Stimulated activated CD4-positive, alpha-beta T cell treated with anti-CD3 and anti-CD28 coated beads, Interleukin-12 subunit alpha, Interleukin-12 subunit beta, amount 100 ng/mL, for 24 hours (primary cell): ENCODE measurements at regions not wholly inside any gene's neighbourhood (a gene's known extent, or its start where the extent isn't known, plus 50 kb on each side); places are given as distances from the start of the nearest gene placed in this dataset.
"Not testable (repeated sequence)": the region's sequence is repeated elsewhere in the genome, so short reads cannot be mapped to it uniquely, and the experiment has no call there.

Source experiments
- DNase-seq, 2 experiments: peaks; one replicate each; pipeline ENCODE4 v3.0.0-alpha.2; 2020; ENCODE audit warnings: low read depth in 2 of 2

DNA sequence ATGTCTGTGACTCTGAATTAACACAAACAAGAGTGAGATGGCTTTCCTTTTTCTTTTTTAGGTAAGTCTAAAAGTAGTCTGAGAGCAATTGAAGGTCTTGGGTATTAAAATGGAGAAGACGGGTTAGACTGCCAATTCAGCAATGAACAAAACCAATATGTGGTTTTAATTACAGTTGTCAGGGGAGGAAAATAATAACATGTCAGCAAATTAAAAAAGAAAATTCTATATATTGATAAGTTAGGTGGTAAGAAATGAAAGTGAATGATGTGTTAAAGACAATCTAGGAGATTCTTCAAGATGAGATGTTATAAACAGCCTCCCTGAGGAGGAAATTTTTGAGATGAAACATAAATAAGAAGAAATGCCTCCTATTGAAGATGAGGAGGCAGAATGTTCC, 150.6 kb upstream of the HSF2 start:
- no peak for DNase-seq

DNA sequence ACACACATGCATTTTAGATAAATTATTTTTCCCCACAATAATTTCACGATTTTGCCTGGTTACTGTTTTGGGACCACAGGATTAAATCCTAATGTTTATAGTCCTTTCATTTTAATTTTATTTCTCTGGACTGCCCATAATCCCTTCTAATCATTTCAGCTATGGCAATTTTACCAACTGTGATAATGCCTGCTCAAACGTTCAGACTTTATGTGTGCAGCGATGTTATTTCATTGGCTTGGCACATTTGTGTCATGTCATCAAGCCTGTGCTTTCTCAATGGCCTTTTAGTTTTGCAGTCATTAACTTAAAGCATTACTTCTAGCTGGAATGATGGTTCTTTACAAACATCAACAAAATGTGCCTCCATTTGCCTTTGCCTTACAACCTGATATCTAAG, 140.6 kb upstream of the HSF2 start:
- DNase-seq, result no peak

DNA sequence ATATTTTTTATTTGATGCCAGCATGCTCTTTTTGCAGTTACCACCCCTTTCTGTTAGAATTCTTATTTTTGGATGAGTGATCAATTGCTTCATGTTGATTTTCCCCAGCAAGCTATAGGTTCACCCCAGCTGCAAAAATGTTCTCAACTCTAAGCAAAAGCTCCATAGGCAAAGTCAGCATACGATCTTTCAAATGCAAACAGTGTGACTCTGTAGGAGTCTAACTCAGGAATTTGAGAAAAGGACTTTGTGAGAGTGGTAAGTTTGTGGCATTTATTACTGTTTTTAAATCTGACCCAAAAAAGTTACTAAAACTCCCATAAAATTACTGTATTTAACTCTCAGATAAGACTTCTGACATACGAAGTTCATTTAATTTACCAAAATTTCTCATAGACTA, 134.9 kb upstream of the HSF2 start:
- no peak for DNase-seq

DNA sequence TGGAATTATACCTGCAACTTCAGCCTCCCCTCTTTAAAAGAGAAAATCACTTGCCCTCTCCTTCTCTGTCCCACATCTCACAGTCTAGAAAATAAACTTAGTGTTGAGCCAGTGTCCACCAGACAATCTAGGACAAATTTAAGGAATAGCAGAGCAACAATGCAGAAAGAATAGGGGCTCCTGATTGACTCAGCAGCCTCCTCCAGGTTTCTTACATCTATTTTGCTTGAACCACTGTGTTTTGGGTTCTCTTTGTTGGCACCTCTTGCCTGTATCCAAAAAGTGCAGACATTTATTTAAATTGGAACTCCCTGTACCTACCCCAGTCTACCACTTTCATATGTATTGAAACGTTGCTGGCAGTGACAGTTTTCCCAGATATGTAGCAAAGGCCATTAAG, 133.7 kb upstream of the HSF2 start:
- no peak for DNase-seq

DNA sequence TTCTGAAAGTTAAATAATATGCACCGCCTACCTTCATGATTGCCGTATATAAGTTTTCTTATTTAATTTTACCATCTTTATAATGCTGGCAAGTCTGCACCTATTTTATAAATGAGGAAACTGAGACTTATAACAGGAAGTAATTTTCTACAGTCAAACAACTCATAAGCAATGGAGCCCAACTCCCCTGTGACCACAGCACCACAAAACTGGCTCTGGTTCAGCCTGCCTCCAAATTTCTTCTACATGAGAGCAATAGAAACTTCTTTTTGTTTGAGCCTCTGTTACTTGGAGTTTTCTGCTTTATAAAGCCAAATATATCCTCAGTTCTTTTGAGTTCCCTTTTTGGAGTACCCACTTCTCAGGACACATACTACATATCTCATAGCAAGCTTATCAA, 131.1 kb upstream of the HSF2 start:
- no peak for DNase-seq

DNA sequence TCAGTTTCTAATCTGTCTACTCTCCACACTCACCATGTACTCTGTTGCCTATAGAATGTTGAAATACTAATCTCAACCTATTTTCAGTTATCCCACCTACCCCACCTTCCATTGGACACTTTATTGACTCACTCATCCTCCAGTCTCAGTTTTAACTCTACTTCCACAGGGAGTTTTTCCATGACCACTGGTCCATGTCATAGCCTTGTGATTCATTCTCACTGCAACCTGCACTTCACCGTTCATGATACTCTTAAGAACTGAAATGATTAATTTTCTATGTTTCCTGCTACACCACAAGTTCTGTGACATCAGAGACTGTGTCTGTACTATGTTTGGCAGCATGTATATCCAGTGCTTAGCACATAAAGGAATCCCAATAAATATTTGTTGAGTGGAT, 122.8 kb upstream of the HSF2 start:
- DNase-seq, result no peak

DNA sequence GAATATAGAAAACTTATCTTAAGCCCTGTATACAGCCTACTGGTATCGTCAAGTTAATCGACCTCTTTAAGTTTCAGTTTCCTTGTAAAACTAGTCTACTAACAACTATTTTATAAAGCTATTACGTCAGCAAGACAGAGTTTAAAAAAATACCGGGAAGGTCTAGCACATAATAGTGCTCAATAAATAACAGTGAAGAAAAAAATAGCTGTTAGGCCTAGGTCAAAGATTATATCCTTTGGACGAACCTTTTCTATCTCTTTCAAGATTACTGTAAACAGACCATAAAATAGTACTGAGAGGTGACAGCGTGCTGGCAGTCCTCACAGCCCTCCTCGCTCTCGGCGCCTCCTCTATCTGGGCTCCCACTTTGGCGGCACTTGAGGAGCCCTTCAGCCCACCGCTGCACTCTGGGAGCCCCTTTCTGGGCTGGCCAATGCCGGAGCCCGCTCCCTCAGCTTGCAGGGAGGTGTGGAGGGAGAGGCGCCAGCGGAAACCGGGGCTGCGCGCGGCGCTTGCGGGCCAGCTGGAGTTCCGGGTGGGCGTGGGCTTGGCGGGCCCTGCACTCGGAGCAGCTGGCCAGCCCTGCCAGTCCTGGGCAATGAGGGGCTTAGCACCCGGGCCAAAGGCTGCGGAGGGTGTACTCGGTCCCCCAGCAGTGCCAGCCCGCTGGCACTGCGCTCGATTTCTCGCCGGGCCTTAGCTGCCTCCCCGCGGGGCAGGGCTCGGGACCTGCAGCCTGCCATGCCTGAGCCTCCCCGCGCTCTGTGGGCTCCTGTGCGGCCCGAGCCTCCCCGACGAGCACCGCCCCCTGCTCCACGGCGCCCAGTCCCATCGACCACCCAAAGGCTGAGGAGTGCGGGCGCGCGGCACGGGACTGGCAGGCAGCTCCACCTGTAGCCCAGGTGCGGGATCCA, 119.1 kb upstream of the HSF2 start:
- DNase-seq, result not testable (repeated sequence)

DNA sequence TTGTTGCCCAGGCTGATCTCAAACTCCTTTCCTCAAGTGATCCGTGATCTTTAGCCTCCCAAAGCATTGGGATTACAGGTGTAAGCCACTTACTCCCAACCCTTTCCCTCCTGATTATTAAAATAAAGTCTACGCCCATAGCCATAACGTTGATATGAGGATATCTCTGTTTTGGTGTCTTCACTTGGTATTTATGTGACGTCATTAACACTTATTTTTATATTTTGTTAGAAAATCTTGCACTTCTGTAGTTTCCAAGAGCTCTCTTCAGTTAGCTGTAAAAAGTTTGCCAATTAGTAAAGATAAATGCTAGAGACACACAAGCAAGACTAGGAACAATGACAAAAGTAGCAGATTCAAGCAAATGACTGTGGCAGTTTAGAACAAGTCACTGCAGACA, 115.6 kb upstream of the HSF2 start:
- DNase-seq, result no peak

DNA sequence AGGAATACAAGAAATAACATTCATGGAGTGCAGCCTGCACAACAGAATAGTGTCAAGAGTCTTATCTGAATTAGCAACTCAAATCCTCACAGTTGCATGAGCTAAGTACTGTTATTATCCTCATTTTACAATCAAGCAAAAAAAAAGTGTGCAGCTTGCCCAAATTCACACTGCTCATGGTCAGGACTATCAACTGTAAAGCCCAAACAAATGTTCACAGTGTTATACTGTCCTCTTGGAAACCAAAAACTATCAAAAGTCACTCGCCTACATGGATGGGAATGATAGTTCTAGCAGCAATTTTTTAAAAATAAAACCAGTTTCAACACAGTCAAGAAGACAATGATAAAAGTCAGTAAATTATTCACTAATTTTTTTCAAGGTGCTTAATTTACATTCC, 114.6 kb upstream of the HSF2 start:
- no peak for DNase-seq

DNA sequence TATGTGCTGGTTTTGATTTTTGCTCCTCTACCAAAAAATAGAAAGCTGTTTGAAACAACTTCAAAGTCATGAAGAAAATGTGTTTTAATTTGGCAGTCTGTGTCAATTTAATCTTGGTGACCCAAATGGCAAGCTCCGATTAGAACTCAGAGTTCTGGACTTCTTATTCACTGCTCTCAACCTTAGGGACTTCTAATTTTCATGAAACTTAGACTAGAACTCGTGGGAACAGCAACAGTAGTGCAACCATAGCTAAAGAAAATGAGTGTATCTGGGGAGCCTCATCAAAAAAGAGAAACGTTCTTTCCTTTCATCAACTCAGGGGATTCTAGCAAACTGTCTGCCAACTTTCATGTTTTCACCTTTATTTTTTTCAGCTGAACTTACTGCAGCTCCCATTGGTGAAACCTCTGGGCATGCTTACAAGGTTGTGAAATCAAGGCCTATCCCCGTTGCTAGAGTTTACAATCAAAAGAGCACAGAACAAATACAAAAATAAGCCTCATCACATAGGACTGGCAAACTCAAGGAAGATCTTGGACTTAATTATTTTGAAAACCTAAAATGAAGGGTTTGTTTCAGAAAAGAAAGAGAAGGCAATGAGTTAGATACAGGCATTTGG, 114.0 kb upstream of the HSF2 start:
- DNase-seq, result no peak

DNA sequence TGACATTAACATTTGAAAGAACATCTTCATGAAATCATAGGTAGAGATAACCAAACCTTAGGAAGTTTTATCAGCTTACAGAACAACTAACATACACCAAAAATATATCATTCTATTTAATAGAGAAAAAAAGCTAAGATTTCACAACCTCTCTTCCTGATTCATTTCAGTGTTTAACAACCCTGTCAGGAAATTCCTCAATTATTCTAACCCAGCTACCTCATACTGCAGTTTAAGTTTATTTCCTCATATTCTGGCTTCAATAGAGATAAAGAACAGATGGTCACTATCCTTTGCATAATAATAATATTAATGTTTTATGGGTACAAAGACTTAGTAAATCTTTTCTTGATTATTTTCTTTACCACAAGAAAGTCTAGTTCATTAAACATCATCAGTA, 112.9 kb upstream of the HSF2 start:
- DNase-seq, result no peak

DNA sequence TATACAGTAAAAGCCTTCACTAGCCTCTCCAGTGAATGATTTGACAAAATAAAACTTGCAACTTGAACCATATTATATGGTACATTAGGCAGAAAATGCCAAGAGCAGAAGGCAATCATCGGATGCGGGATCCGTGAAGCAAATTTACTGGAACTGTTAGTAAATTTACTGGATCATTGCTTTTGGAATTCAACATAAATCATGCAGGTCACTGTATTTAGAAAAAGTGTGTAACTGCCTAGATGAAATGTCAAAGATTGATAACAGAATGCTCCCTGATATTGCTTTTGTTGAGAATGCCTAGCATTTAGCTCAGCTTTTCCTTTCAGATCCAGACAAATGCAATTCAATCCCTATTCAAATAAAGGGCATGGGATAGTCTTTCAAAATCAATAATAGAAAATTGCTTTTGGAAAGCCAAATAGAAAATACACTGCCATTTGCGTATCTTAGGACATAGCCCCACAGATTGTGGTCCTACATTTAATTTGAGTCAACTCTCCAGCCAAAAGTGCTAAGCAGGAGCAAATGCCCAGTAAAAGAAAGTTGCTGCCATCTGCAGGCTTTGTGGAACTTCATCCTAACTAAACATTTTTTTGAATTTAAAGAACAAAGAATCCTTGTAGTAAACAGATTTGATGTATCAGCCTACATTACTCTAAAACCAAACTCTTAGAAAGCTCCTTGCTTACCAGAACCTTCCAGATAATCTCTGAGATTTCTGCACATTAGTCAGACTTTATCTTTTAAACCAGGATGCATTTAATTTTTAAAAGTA, 109.5 kb upstream of the HSF2 start:
- DNase-seq, result no peak

DNA sequence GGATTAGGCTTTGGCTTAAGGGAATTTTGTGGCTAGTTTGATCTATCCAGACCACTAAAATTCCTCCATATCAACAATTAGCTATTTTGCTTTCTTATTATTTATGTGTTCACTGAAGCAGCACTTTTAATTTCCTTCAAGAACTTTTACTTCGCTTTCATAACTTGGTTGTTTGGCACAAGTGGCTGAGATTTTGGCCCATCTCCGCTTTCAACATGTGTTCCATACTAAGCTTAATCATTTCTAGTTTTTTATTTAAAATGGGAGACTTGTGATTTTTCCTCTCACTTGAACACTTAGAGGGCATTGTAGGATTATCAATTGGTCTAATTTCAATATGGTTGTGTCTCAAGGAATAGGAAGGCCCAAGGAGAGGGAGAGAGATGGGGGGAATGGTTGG, 102.4 kb upstream of the HSF2 start:
- no peak for DNase-seq

DNA sequence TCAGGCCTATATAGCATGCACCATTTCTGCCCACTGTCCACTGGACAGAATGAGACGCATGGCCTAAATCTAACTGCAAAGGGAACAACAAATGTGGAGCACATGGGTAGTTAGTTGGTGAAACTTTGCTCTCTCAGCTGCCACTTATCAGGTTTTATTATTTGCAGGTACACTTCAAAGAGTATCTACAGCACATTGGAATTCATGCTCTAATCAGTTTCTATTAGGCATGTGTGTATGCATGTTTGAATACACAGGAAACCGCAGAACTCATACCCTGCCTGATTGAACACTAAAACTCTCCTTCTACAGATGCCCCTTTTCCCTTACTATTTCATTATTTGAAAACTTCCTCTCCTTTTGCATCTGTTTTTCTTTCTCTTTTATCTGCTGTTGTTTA, 97.4 kb upstream of the HSF2 start:
- no peak for DNase-seq

DNA sequence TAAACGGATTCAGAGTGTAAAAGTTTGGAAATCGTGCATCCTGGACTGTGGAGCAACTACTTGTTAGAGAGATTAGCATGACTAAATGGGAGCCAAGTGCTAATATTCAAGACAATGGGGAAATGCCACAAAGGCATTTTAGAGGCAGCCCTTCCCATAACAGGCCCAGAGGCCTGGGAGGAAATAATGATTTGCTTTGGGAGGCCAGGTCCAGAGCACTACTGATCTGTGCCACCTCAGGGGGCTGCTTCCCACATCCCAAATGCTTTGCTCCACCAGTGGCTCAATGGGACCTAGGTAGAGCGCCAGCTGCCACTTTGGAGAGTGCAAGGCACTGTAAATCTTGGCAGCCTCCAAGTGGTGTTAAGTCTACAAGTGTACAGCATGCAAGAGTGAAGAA, 91.9 kb upstream of the HSF2 start:
- no peak for DNase-seq

DNA sequence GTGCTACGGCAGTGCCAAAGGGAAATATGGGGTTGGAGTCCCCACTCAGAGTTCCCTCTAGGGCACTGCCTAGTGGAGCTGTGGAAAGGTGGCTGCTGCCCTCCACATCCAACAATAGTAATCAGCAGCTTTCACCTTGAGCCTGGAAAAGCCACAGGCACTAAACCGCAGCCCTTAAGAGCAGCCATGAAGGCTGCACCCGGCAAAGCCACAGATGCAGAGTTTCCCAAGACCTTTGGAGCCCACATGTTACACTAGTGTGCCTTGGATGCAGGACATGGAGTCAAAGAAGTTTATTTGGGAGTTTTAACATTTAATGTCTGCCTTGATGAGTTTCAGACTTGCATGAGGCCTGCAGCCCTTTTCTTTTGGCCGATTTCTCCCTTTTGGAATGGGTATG, 91.4 kb upstream of the HSF2 start:
- no peak for DNase-seq

DNA sequence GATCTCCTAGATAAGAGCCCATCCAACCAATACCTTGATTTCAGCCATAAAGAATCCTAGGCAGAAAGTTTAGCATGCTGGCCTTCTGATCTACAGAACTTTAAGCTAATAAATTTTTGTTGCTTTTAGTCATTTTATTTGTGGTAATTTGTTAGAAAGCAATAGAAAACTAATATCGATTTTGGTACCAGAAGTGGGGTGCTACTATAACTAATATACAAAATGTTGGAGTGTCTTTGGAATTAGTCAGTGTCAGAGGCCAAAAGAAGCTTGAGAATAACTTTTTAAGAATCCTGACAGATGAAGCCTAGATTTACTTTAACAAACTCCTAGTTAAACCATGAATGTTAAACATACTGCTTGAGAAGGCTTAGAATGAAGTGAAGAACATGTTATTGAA, 83.6 kb upstream of the HSF2 start:
- DNase-seq, result no peak

DNA sequence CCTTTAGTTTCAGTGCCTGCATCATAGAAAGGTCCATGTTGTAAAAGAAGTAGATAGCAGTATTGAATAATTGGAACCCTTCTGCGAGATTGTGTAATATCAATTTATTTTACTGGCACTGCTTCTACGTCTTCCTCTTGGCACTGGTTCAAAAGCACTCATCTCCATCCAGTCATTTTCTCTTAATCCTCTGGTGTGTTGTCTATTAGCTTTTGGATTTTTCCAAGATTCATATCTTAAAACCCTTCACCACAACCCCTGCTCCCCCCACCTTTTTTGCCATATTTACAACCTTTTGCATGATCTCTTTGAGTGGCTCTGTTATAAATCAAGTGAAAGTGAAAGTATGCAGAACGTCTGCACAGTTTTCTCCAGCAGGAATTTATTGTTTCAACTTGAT, 76.6 kb upstream of the HSF2 start:
- no peak for DNase-seq

DNA sequence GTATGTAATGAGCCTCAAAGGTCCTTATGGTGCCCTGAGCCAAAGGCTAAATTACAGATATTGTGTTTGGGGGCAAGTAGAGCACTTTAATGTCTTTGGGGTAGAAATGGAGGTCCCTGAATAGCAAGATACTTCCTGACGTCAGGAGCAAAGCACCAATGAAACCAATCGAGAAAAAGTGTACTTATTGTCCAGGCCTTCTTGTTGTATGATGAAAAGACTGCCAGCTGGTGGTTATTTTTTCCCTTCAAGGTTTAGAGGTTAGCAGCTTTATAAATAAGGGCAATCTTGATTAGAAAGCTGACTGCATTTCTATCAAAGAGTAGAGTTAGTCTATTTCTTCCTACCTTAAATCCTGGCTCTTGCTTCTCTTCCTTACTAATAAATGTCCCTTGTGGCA, 76.1 kb upstream of the HSF2 start:
- DNase-seq, result no peak

DNA sequence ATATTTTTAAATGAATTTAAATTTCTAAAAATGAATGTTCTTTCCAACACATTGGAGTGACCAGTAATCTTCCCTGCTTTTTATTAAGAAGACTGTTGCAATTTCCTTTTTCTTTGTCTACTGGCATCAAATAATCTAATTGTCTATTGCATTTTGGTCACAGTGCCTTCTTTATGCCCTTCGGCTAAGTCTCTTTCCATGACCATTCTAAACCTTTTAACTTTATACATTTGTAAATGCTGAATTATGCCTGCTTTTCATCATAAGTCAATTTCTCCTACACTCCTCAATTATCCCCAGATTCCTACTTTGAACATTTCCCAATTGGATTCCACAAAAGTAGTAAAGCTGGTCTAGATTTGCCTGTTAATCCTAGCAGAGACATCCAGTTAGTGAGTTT, 69.1 kb upstream of the HSF2 start:
- no peak for DNase-seq

DNA sequence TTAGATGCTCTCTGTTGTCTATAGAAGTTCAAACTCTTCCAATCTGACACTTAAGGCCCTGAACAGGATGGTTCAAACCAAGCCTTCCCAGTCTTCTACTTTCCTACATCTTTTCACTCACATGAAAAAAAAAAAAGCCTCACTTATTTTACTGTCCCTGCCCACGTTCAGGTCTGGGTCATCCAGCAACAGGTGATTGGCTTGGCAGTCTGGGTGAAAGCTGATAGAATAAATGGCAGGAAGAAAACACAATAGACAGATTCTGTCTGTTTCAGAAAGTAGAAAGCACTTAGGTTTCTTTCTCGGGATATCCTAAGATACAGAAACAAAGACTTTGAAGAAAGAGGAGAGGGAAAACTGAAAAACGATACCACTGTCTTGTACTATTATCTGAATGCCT, 61.8 kb upstream of the HSF2 start:
- DNase-seq, result no peak

DNA sequence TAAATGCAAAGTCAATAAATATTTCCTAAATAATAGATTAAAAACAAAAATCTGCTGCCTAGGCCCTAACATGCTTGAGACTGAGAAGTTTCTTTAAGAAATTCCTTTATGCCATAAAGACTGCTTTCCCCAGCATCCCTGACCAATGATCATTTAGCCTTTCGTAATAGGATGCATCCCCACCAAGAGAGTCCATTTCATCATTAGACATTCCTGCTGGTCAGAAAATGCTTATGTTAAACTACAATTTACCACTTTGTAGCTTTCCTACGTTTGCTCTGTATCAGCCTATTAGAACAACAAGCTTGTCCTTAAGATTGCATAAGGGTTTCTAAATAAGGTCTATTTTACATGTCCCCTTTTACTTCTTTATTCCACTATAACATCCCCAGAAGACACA, 59.8 kb upstream of the HSF2 start:
- no peak for DNase-seq

DNA sequence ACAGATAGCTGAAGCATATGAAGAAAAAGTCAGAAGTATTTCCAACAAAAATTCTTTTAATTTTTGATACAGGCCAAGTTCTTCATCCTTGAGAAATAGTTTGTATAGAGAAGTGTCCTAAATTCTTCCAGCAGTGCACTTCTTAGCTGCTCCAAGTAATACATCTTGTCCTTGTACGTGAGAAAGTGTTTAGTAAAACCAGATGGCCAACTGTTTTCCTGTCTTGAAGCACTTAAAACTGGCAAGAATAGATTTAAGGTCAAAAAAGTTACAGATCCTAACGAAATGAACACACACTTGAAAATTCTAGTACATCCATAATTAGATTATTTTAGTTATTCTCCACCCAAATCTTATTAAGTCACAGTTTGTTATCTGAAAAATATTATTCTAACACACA, 52.2 kb upstream of the HSF2 start:
- no peak for DNase-seq
